Psoas muscle (tissue), 7 donors: ENCODE measurements at regions not wholly inside any gene's neighbourhood (a gene's known extent, or its start where the extent isn't known, plus 50 kb on each side); places are given as distances from the start of the nearest gene placed in this dataset.

Source experiments
- ATAC-seq, 4 donors: fragments of 200-7000 bp; cut with Tn5 transposase; one replicate each; pipeline ENCODE4 v1.9.1; 2020; ENCODE audit warnings: moderate library complexity in 3 of 4, mild to moderate bottlenecking in 2 of 4
- DNase-seq, 2 donors: peaks; one replicate each; pipeline ENCODE4 v3.0.0-alpha.2; 2020
- H3K27ac ChIP-seq: fragments of 200-600 bp; one replicate; pipeline ENCODE4 v1.8.0; 2022
- H3K27me3 ChIP-seq, 3 donors: fragments of 200-600 bp in 1 of 3; one replicate each; pipeline versions ENCODE4 v1.6.1 to v1.8.0; 2013 to 2022; ENCODE audit warnings: low read length in 2 of 3, mild to moderate bottlenecking in 2 of 3, moderate library complexity in 1 of 3; ENCODE audit not compliant: insufficient read depth in 3 of 3
- H3K36me3 ChIP-seq, 2 donors: fragments of 200-600 bp in 1 of 2; one replicate each; pipeline versions ENCODE4 v1.6.1 to v1.8.0; 2013 to 2022; ENCODE audit warnings: low read depth in 1 of 2, mild to moderate bottlenecking in 1 of 2, moderate library complexity in 1 of 2; ENCODE audit not compliant: insufficient read depth in 1 of 2
- H3K4me1 ChIP-seq: fragments of 200-600 bp; one replicate; pipeline ENCODE4 v1.8.0; 2022
- H3K4me3 ChIP-seq: fragments of 200-600 bp; one replicate; pipeline ENCODE4 v1.8.0; 2022; ENCODE audit warnings: mild to moderate bottlenecking
- H3K9me3 ChIP-seq: fragments of 200-600 bp; one replicate; pipeline ENCODE4 v1.8.0; 2022
- CTCF ChIP-seq: fragments of 200-600 bp; IDR thresholded peaks from one replicate; pipeline ENCODE4 v1.8.0; 2022; ENCODE audit warnings: antibody characterized with exemption
- WGBS, 3 donors: extraction: QIAGEN DNeasy Blood & Tissue Kit; methylation state at CpG; one replicate each; pipeline versions ENCODE4 v1.1.6 to v1.1.7; 2013; 5-methylcytosine and 5-hydroxymethylcytosine counted together
- intact Hi-C, 2 donors: fragments of 100-400 bp; cut with DNase I; formaldehyde crosslinking; loops; one replicate each; pipeline versions ENCODE4 v1.11.0 to v1.14.2; 2022
- donor health status: healthy with polysubstance abuse.
- donor health status: DM: no; HTN: no; CAD: no; lungs with moderate emphysema.
- donor health status: Bipolar disorder and iron deficiency.
- donor health status: healthy.
- donor health status: DM: yes; HTN: yes; CAD: no.
- donor health status: DM: no; HTN: no; CAD: no.
- donor health status: DM: yes; HTN: yes; CAD: no.

DNA sequence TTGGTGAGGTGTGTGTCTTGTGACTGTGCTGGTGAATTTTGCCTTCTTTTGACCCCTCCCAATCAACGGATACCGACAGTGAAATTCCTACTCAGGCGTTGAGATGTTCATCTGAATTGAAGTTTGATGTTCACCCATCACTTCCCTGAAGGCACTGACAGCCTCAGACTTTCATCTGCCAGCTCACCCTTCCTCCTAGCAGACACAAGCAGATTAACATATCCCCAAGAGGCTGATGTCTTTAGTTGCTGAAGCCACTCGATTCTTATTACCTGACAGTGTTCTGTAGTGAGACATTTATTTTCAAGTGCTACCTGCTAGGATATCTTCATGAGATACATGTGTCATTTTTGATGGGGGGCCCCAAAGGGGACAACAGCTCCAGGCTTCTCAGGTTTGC lies 1330.1 kb upstream of the PIK3C3 start:
- TF ChIP-seq CTCF, result no peak

GRCh38 chr18:40613721-40614120 lies 1341.3 kb upstream of the PIK3C3 start:
- no peak for TF ChIP-seq CTCF
- no peaks in the 10 kb centered on the region for H3K36me3 ChIP-seq

More for the DNA sequence above, 1330.1 kb upstream of the PIK3C3 start:
- H3K36me3 ChIP-seq, result no peaks in the 10 kb centered on the region
- H3K27ac ChIP-seq, result no peak overlapping the region
- H3K27me3 ChIP-seq, result no peaks in the 10 kb centered on the region
- ATAC-seq (no peak), DNase-seq (no peak)
- no peaks in the 10 kb centered on the region for H3K4me1 ChIP-seq
- intact Hi-C loops, result no loop called here
- no peaks in the 10 kb centered on the region for H3K9me3 ChIP-seq
- H3K4me3 ChIP-seq, result no peak overlapping the region
- WGBS, 3 donors, result 72 to 81% (median 80%) methylated on average over 4 of the region's 4 CpGs

GRCh38 chr18:40612356-40612755 lies 1342.7 kb upstream of the PIK3C3 start:
- Histone ChIP-seq H3K27ac (no peak overlapping the region), H3K4me1 (no peaks in the 10 kb centered on the region), H3K4me3 (no peak overlapping the region), H3K27me3 (no peaks in the 10 kb centered on the region), H3K36me3 (no peaks in the 10 kb centered on the region), H3K9me3 (no peaks in the 10 kb centered on the region)
- 50 to 66% (median 65%) methylated on average over 1 of the region's 1 CpG for WGBS, 3 donors
- ATAC-seq (no peak), DNase-seq (no peak)
- intact Hi-C loops, result no loop called here
- TF ChIP-seq CTCF, result no peak

More at GRCh38 chr18:40613721-40614120, 1341.3 kb upstream of the PIK3C3 start:
- no peak overlapping the region for H3K4me3 ChIP-seq
- no peak for ATAC-seq
- intact Hi-C loops, result no loop called here
- no peaks in the 10 kb centered on the region for H3K9me3 ChIP-seq
- no peak overlapping the region for H3K27ac ChIP-seq
- no peak for DNase-seq
- no peaks in the 10 kb centered on the region for H3K27me3 ChIP-seq
- no peaks in the 10 kb centered on the region for H3K4me1 ChIP-seq

- Histone ChIP-seq H3K27me3 (no peaks in the 10 kb centered on the region), H3K27ac (no peak overlapping the region), H3K4me1 (no peaks in the 10 kb centered on the region), H3K36me3 (no peaks in the 10 kb centered on the region), H3K9me3 (no peaks in the 10 kb centered on the region), H3K4me3 (no peak overlapping the region)
- WGBS, 3 donors, result 54 to 70% (median 67%) methylated on average over 2 of the region's 2 CpGs
- ATAC-seq, result no peak
- no peak for DNase-seq
- no peak for TF ChIP-seq CTCF
- intact Hi-C loops, result no loop called here
Observed at GRCh38 chr18:40608226-40608625, 1346.8 kb upstream of the PIK3C3 start.

DNA sequence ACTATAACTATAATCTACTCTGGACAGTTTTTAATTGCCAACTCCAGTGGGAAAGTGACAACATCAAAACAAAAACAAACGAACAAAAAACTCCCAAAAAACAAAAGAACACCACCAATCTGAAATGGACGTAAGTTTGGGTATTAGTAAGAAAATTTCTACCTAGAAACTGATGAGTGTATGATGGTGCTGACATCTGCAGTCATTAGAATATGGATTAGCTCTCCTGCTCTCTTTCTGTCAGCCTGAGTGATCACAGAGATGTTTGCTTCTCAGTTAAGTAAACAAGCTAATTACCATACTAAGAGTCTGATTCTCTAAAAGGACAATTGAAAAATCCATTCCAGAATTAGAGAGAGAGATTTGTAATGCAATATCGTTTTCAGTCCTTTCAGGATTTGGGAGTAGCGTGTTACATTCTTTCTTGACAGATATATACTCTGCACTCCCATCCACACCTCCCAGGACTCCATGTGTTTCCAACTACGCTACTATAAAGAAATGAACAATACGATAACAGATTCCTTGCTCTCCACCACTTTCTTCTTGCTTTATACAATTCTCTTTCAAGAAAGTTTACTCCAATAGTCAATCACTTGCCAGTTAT lies 1347.4 kb upstream of the PIK3C3 start:
- Histone ChIP-seq H3K4me3 (no peak overlapping the region), H3K27me3 (no peaks in the 10 kb centered on the region), H3K27ac (no peak overlapping the region), H3K36me3 (no peaks in the 10 kb centered on the region), H3K4me1 (no peaks in the 10 kb centered on the region), H3K9me3 (no peaks in the 10 kb centered on the region)
- intact Hi-C loops, result no loop called here
- 43 to 53% (median 45%) methylated on average over 6 of the region's 6 CpGs for WGBS, 3 donors
- no peak for DNase-seq
- no peak for TF ChIP-seq CTCF
- ATAC-seq, result no peak
